ENCODE measurements at regions not wholly inside any gene's neighbourhood (a gene's known extent, or its start where the extent isn't known, plus 50 kb on each side); places are given as distances from the start of the nearest gene placed in this dataset.

- TF ChIP-seq, protein P1, sequence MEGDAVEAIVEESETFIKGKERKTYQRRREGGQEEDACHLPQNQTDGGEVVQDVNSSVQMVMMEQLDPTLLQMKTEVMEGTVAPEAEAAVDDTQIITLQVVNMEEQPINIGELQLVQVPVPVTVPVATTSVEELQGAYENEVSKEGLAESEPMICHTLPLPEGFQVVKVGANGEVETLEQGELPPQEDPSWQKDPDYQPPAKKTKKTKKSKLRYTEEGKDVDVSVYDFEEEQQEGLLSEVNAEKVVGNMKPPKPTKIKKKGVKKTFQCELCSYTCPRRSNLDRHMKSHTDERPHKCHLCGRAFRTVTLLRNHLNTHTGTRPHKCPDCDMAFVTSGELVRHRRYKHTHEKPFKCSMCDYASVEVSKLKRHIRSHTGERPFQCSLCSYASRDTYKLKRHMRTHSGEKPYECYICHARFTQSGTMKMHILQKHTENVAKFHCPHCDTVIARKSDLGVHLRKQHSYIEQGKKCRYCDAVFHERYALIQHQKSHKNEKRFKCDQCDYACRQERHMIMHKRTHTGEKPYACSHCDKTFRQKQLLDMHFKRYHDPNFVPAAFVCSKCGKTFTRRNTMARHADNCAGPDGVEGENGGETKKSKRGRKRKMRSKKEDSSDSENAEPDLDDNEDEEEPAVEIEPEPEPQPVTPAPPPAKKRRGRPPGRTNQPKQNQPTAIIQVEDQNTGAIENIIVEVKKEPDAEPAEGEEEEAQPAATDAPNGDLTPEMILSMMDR (conservative IDR thresholded peaks at IDR 0.05; ENCODE audit: low read depth, low read length) = no peak
- no peak for TF ChIP-seq POLR2A (IDR thresholded peaks at IDR 0.05; ENCODE audit: low read depth, low read length)
Observed at GRCh38 chr4:111537871-111538270, 607.4 kb upstream of the FAM241A start.

All from IMR-90 (cell line).